Left ventricle myocardium inferior (tissue), 1 donor: ENCODE measurements at regions not wholly inside any gene's neighbourhood (a gene's known extent, or its start where the extent isn't known, plus 50 kb on each side); places are given as distances from the start of the nearest gene placed in this dataset.
"Not testable (repeated sequence)": the region's sequence is repeated elsewhere in the genome, so short reads cannot be mapped to it uniquely, and the experiment has no call there.

Source experiments
- DNase-seq: peaks from one replicate; pipeline ENCODE4 v3.0.0-alpha.2; 2020
- H3K27ac ChIP-seq: fragments of 200-600 bp; replicated peaks from 2 replicates; pipeline ENCODE4 v1.8.0; 2021
- H3K27me3 ChIP-seq: fragments of 200-600 bp; 2 replicates; pipeline ENCODE4 v1.8.0; 2021; ENCODE audit warnings: low read depth
- H3K36me3 ChIP-seq: fragments of 200-600 bp; 2 replicates; pipeline ENCODE4 v1.8.0; 2021
- H3K4me1 ChIP-seq: fragments of 200-600 bp; 2 replicates; pipeline ENCODE4 v1.8.0; 2021
- H3K4me3 ChIP-seq: fragments of 200-600 bp; 2 replicates; pipeline ENCODE4 v1.8.0; 2021; ENCODE audit warnings: mild to moderate bottlenecking, moderate library complexity
- H3K9me3 ChIP-seq: fragments of 200-600 bp; replicated peaks from 2 replicates; pipeline ENCODE4 v1.8.0; 2021
- intact Hi-C: fragments of 100-400 bp; cut with micrococcal nuclease; formaldehyde crosslinking; loops from one replicate; pipeline ENCODE4 v1.11.0; 2022
- TF ChIP-seq, protein P1 (sequence below): fragments of 200-600 bp; IDR thresholded peaks from 2 replicates; pipeline ENCODE4 v1.8.0; 2021; ENCODE audit warnings: antibody characterized with exemption, mild to moderate bottlenecking, borderline replicate concordance
- donor health status: DM: no; HTN: yes; CAD: no; lungs with severe emphysema.

DNA sequence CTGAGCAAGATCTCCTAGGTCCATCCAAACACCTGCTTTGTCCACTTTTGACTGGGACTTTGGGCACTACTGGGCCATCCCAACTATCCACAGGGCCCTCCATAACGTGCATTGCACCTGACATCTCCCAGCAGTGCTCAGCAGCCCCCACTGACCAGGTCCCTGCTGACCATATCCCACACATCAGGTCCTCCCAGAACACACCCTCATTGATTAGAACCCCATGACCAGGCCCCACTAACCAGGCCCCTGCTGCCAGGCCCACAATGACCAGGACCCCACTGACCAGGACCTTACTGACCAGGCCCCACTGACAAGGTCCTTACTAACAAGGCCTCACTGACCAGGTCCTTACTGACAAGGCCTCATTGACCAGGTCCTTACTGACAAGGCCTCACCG, 93.9 kb upstream of the CTSV start:
- H3K9me3 ChIP-seq = no peaks in the 10 kb centered on the region
- no peaks in the 10 kb centered on the region for H3K4me1 ChIP-seq
- H3K27ac ChIP-seq = no peak overlapping the region
- intact Hi-C loops = no loop called here
- H3K27me3 ChIP-seq = no peaks in the 10 kb centered on the region
- DNase-seq = no peak
- no peak overlapping the region for H3K4me3 ChIP-seq
- TF ChIP-seq, protein P1, sequence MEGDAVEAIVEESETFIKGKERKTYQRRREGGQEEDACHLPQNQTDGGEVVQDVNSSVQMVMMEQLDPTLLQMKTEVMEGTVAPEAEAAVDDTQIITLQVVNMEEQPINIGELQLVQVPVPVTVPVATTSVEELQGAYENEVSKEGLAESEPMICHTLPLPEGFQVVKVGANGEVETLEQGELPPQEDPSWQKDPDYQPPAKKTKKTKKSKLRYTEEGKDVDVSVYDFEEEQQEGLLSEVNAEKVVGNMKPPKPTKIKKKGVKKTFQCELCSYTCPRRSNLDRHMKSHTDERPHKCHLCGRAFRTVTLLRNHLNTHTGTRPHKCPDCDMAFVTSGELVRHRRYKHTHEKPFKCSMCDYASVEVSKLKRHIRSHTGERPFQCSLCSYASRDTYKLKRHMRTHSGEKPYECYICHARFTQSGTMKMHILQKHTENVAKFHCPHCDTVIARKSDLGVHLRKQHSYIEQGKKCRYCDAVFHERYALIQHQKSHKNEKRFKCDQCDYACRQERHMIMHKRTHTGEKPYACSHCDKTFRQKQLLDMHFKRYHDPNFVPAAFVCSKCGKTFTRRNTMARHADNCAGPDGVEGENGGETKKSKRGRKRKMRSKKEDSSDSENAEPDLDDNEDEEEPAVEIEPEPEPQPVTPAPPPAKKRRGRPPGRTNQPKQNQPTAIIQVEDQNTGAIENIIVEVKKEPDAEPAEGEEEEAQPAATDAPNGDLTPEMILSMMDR = no peak
- H3K36me3 ChIP-seq = no peaks in the 10 kb centered on the region

DNA sequence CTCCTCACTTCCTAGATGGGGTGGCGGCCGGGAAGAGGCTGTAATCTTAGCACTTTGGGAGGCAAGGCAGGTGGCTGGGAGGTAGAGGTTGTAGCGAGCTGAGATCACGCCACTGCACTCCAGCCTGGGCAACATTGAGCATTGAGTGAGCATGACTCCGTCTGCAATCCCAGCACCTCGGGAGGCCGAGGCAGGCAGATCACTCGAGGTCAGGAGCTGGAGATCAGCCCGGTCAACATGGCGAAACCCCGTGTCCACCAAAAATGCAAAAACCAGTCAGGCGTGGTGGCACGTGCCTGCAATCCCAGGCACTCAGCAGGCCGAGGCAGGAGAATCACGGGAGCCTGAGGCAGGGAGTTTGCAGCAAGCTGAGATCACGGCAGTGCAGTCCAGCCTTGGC, 91.9 kb upstream of the CTSV start:
- H3K4me3 ChIP-seq, H3K9me3 ChIP-seq, intact Hi-C loops, H3K36me3 ChIP-seq, DNase-seq, H3K4me1 ChIP-seq, H3K27ac ChIP-seq, H3K27me3 ChIP-seq: not testable (repeated sequence)

DNA sequence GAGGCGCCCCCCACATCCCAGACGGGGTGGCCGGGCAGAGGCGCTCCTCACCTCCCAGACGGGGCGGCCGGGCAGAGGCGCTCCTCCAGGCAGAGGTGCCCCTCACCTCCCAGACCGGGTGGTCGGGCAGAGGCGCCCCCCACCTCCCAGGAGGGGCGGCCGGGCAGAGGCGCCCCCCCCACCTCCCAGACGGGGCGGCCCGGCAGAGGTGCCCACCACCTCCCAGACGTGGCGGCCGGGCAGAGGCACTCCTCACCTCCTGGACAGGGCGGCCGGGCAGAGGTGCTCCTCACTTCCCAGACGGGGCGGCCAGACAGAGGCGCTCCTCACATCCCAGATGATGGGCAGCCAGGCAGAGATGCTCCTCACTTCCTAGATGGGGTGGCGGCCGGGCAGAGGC, 91.4 kb upstream of the CTSV start:
- not testable (repeated sequence) for DNase-seq, H3K4me1 ChIP-seq

DNA sequence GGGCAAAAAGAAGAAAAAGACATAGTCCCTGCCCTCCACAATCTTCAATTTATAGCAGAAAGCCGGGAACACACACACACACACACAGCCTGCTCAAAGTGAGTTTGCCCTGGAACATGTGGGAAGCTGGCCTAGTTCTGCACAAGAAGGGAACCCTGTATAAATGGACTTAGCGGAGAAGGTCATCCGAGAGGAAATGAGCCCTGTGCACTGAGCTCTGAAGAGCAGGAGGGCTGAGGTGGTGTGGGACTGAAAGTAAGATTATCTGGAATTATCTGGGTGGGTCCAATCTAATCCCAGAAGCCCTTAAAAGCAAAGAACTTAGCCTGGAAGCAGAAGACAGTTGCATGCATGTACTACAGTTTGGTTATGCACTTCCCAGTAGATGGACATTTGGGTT, 90.0 kb upstream of the CTSV start:
- H3K4me1 ChIP-seq = no peaks in the 10 kb centered on the region
- H3K36me3 ChIP-seq = no peaks in the 10 kb centered on the region
- DNase-seq = no peak
- no peaks in the 10 kb centered on the region for H3K27me3 ChIP-seq
- intact Hi-C loops = no loop called here
- no peak overlapping the region for H3K4me3 ChIP-seq
- no peak overlapping the region for H3K27ac ChIP-seq
- TF ChIP-seq, protein P1 = no peak
- H3K9me3 ChIP-seq = no peaks in the 10 kb centered on the region

More for the DNA sequence above, 91.4 kb upstream of the CTSV start:
- H3K27ac ChIP-seq, H3K27me3 ChIP-seq, H3K4me3 ChIP-seq, intact Hi-C loops, H3K9me3 ChIP-seq, H3K36me3 ChIP-seq: not testable (repeated sequence)

DNA sequence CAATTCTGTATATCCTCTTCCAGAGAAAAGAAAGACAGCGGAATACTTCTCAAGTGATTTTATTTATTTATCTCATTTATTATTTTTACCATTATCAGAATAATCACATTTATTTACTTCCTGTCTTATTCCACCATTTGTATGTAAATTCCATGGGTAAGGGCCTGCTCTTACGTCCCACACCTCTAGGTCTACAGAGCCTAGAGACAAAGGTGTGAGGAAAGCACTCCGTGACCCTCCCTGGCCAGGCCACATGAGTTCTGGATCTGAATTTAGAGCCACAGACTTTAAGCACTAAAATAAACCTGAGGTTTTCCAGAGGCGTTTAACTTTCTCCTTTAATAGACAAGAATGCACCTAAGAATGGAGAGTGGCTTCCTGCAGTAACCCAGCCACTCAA, 85.3 kb upstream of the CTSV start:
- no peaks in the 10 kb centered on the region for H3K27me3 ChIP-seq
- no peak for DNase-seq
- intact Hi-C loops = no loop called here
- no peaks in the 10 kb centered on the region for H3K4me1 ChIP-seq
- H3K9me3 ChIP-seq = no peaks in the 10 kb centered on the region
- H3K36me3 ChIP-seq = no peaks in the 10 kb centered on the region
- TF ChIP-seq, protein P1 = no peak
- no peak overlapping the region for H3K4me3 ChIP-seq
- no peak overlapping the region for H3K27ac ChIP-seq

DNA sequence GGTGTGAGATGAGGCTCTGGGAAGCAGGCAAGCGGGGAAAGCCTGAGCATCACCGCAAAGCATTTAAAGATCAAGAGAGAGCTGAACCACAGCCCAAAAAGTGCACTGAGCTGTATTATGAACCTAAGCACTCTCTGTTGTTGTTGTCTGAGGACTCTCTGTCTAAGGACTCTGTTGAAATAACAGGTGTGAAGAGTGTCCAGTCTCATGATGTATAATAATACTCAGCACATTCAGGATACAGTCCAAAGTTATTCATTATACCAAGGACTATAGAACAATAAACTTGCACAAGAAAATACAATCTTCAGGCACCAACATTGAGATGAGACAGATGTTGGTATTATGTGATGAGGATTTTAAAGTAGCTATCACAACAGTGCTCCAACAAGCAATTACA, 71.8 kb upstream of the CTSV start:
- intact Hi-C loops = no loop called here
- H3K4me3 ChIP-seq = no peak overlapping the region
- no peak overlapping the region for H3K27ac ChIP-seq
- no peaks in the 10 kb centered on the region for H3K4me1 ChIP-seq
- DNase-seq = no peak
- H3K9me3 ChIP-seq = no peaks in the 10 kb centered on the region
- no peaks in the 10 kb centered on the region for H3K36me3 ChIP-seq
- peaks cover 8% of the 10 kb centered on the region for H3K27me3 ChIP-seq
- TF ChIP-seq, protein P1 = no peak
